HEK293 (cell line): ENCODE measurements at regions not wholly inside any gene's neighbourhood (a gene's known extent, or its start where the extent isn't known, plus 50 kb on each side); places are given as distances from the start of the nearest gene placed in this dataset.

Source experiments
- CTCF ChIA-PET: fragments of 350-600 bp; formaldehyde crosslinking; extraction: SDS; loops from one replicate; lab custom pipeline; 2021; ENCODE audit warnings: antibody characterized with exemption; lab: Yijun Ruan, JAX
- POLR2A ChIA-PET: fragments of 300-600 bp; formaldehyde crosslinking; extraction: SDS; loops from one replicate; lab custom pipeline; 2020; ENCODE audit warnings: antibody characterized with exemption, inconsistent platforms; lab: Yijun Ruan, JAX
- H3K27ac ChIP-seq: fragments of 200-500 bp; sonication (Bioruptor generic); 2 replicates; pipeline ENCODE4 v1.5.1; 2014; ENCODE audit warnings: low read depth, low read length, control low read depth, inconsistent platforms; ENCODE audit errors: extremely low read depth
- H3K36me3 ChIP-seq, 2 experiments: fragments of 200-500 bp in 1 of 2; sonication (Bioruptor generic) in 1 of 2; 1 replicate in 1 of 2; 2 replicates in 1 of 2; pipeline ENCODE4 v1.5.1; 2014 to 2017; ENCODE audit warnings: inconsistent platforms in 2 of 2, low read length in 2 of 2; ENCODE audit not compliant: control insufficient read depth in 2 of 2, insufficient read depth in 1 of 2
- H3K4me1 ChIP-seq: fragments of 200-500 bp; sonication (Bioruptor generic); 2 replicates; pipeline ENCODE4 v1.5.1; 2014; ENCODE audit warnings: mild to moderate bottlenecking, low read length, inconsistent platforms; ENCODE audit not compliant: control insufficient read depth, insufficient read depth
- H3K4me3 ChIP-seq: 2 replicates; pipeline ENCODE4 v1.5.1; 2011; ENCODE audit warnings: low read depth, mild to moderate bottlenecking, control low read depth, low read length, moderate library complexity
- H3K9me3 ChIP-seq: fragments of 200-500 bp; sonication (Bioruptor generic); 2 replicates; pipeline ENCODE4 v1.5.1; 2014; ENCODE audit warnings: low read depth, low read length, inconsistent platforms; ENCODE audit not compliant: control insufficient read depth, insufficient read depth
- ZEB2 ChIP-seq: fragments of 450-650 bp; formaldehyde crosslinking; IDR thresholded peaks from 2 replicates; pipeline ENCODE4 v1.5.1; 2016; ENCODE audit warnings: missing biosample characterization, missing genetic modification characterization
- ZNF121 ChIP-seq: fragments of 450-650 bp; formaldehyde crosslinking; IDR thresholded peaks from 2 replicates; pipeline ENCODE4 v1.5.1; 2016; ENCODE audit warnings: missing biosample characterization, missing genetic modification characterization
- ZNF157 ChIP-seq: fragments of 450-650 bp; formaldehyde crosslinking; IDR thresholded peaks from 2 replicates; pipeline ENCODE4 v1.5.1; 2016; ENCODE audit warnings: missing biosample characterization, missing genetic modification characterization
- ZNF169 ChIP-seq: fragments of 450-650 bp; formaldehyde crosslinking; IDR thresholded peaks from 2 replicates; pipeline ENCODE4 v1.5.1; 2016; ENCODE audit warnings: missing biosample characterization, missing genetic modification characterization
- ZNF48 ChIP-seq: fragments of 450-650 bp; formaldehyde crosslinking; IDR thresholded peaks from 2 replicates; pipeline ENCODE4 v1.5.1; 2016; ENCODE audit warnings: missing biosample characterization, missing genetic modification characterization
- ZNF521 ChIP-seq: fragments of 450-650 bp; formaldehyde crosslinking; IDR thresholded peaks from 2 replicates; pipeline ENCODE4 v1.5.1; 2017; ENCODE audit warnings: missing biosample characterization, mild to moderate bottlenecking, missing genetic modification characterization
- ZNF530 ChIP-seq: fragments of 450-650 bp; formaldehyde crosslinking; IDR thresholded peaks from 2 replicates; pipeline ENCODE4 v1.5.1; 2016; ENCODE audit warnings: low read depth, missing biosample characterization, missing genetic modification characterization
- ZNF555 ChIP-seq: fragments of 450-650 bp; formaldehyde crosslinking; conservative IDR thresholded peaks from 2 replicates; pipeline ENCODE4 v1.5.1; 2017; ENCODE audit warnings: missing biosample characterization, mild to moderate bottlenecking, missing genetic modification characterization, inconsistent platforms
- ZNF600 ChIP-seq: fragments of 450-650 bp; formaldehyde crosslinking; IDR thresholded peaks from 2 replicates; pipeline ENCODE4 v1.5.1; 2016; ENCODE audit warnings: missing biosample characterization, missing genetic modification characterization
- ZNF664 ChIP-seq: fragments of 450-650 bp; formaldehyde crosslinking; IDR thresholded peaks from 2 replicates; pipeline ENCODE4 v1.5.1; 2016; ENCODE audit warnings: missing biosample characterization, missing genetic modification characterization
- ZNF670 ChIP-seq: fragments of 450-650 bp; formaldehyde crosslinking; IDR thresholded peaks from 2 replicates; pipeline ENCODE4 v1.5.1; 2016; ENCODE audit warnings: missing biosample characterization, missing genetic modification characterization, low read depth
- ZNF701 ChIP-seq: fragments of 450-650 bp; formaldehyde crosslinking; IDR thresholded peaks from 2 replicates; pipeline ENCODE4 v1.5.1; 2016; ENCODE audit warnings: missing biosample characterization, missing genetic modification characterization
- ZNF830 ChIP-seq: fragments of 450-650 bp; IDR thresholded peaks from 2 replicates; pipeline ENCODE4 v1.5.0; 2018; ENCODE audit warnings: missing biosample characterization, missing genetic modification characterization, low read depth, mild to moderate bottlenecking, moderate library complexity
- ZSCAN30 ChIP-seq: fragments of 450-650 bp; IDR thresholded peaks from 2 replicates; pipeline ENCODE4 v1.5.1; 2018; ENCODE audit warnings: missing biosample characterization, mild to moderate bottlenecking, missing genetic modification characterization, moderate library complexity
- TF ChIP-seq, protein P1 (sequence below): fragments of 450-650 bp; formaldehyde crosslinking; IDR thresholded peaks from 2 replicates; pipeline ENCODE4 v1.5.1; 2016; ENCODE audit warnings: missing biosample characterization, missing genetic modification characterization
- TF ChIP-seq, protein P2 (sequence below): sonication (generic); formaldehyde crosslinking; IDR thresholded peaks from 2 replicates; pipeline ENCODE4 v1.8.1; 2022; ENCODE audit warnings: mild to moderate bottlenecking, moderate library complexity, missing genetic modification reagents
- TF ChIP-seq, protein P3 (sequence below): fragments of 450-650 bp; formaldehyde crosslinking; IDR thresholded peaks from 2 replicates; pipeline ENCODE4 v1.5.1; 2017; ENCODE audit warnings: missing biosample characterization, missing genetic modification characterization
- TF ChIP-seq, protein P4 (sequence below): fragments of 450-650 bp; formaldehyde crosslinking; IDR thresholded peaks from 2 replicates; pipeline ENCODE4 v1.5.1; 2016; ENCODE audit warnings: missing biosample characterization, missing genetic modification characterization, low read depth
- TF ChIP-seq, protein P5 (sequence below): fragments of 450-650 bp; formaldehyde crosslinking; IDR thresholded peaks from 2 replicates; pipeline ENCODE4; 2016; ENCODE audit warnings: missing biosample characterization, missing genetic modification characterization
- TF ChIP-seq, protein P6 (sequence below): fragments of 450-650 bp; formaldehyde crosslinking; IDR thresholded peaks from 2 replicates; pipeline ENCODE4 v1.5.1; 2016; ENCODE audit warnings: missing biosample characterization, missing genetic modification characterization
- TF ChIP-seq, protein P7 (sequence below): fragments of 450-650 bp; formaldehyde crosslinking; IDR thresholded peaks from 2 replicates; pipeline ENCODE4 v1.5.1; 2016; ENCODE audit warnings: missing biosample characterization, missing genetic modification characterization, borderline replicate concordance

DNA sequence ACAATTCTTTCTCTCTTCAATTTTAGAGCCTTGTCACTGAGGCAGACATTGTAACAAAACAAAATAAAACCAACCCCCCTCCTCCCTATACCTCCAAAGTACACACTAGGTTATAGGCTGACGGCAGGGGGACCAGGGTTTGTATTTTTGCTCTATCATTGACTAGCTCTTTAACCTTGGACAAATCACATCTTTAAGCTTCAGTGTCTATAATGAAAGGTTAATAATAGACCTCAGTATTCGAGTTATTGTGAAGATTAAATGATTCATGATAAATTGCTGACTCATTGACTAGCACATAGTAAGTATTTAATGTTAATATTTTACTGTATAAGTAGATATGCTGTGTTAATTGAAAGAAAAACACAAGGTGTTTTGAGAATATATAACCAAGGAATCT lies 1267.6 kb upstream of the ADGRL2 start (continued):
- TF ChIP-seq, protein P1, sequence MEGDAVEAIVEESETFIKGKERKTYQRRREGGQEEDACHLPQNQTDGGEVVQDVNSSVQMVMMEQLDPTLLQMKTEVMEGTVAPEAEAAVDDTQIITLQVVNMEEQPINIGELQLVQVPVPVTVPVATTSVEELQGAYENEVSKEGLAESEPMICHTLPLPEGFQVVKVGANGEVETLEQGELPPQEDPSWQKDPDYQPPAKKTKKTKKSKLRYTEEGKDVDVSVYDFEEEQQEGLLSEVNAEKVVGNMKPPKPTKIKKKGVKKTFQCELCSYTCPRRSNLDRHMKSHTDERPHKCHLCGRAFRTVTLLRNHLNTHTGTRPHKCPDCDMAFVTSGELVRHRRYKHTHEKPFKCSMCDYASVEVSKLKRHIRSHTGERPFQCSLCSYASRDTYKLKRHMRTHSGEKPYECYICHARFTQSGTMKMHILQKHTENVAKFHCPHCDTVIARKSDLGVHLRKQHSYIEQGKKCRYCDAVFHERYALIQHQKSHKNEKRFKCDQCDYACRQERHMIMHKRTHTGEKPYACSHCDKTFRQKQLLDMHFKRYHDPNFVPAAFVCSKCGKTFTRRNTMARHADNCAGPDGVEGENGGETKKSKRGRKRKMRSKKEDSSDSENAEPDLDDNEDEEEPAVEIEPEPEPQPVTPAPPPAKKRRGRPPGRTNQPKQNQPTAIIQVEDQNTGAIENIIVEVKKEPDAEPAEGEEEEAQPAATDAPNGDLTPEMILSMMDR = no peak
- TF ChIP-seq ZNF555 (tag by site-specific recombination) = no peak
- TF ChIP-seq, protein P2, sequence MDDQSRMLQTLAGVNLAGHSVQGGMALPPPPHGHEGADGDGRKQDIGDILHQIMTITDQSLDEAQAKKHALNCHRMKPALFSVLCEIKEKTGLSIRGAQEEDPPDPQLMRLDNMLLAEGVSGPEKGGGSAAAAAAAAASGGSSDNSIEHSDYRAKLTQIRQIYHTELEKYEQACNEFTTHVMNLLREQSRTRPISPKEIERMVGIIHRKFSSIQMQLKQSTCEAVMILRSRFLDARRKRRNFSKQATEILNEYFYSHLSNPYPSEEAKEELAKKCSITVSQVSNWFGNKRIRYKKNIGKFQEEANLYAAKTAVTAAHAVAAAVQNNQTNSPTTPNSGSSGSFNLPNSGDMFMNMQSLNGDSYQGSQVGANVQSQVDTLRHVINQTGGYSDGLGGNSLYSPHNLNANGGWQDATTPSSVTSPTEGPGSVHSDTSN (CRISPR knock-in tag) = no peak
- TF ChIP-seq ZNF600 = no peak
- no peak for TF ChIP-seq ZNF169 (tag by site-specific recombination)
- TF ChIP-seq ZNF121 (tag by site-specific recombination) = no peak
- TF ChIP-seq ZNF664 (tag by site-specific recombination) = no peak
- TF ChIP-seq ZNF701 (tag by site-specific recombination) = no peak
- TF ChIP-seq, protein P3, sequence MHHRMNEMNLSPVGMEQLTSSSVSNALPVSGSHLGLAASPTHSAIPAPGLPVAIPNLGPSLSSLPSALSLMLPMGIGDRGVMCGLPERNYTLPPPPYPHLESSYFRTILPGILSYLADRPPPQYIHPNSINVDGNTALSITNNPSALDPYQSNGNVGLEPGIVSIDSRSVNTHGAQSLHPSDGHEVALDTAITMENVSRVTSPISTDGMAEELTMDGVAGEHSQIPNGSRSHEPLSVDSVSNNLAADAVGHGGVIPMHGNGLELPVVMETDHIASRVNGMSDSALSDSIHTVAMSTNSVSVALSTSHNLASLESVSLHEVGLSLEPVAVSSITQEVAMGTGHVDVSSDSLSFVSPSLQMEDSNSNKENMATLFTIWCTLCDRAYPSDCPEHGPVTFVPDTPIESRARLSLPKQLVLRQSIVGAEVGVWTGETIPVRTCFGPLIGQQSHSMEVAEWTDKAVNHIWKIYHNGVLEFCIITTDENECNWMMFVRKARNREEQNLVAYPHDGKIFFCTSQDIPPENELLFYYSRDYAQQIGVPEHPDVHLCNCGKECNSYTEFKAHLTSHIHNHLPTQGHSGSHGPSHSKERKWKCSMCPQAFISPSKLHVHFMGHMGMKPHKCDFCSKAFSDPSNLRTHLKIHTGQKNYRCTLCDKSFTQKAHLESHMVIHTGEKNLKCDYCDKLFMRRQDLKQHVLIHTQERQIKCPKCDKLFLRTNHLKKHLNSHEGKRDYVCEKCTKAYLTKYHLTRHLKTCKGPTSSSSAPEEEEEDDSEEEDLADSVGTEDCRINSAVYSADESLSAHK (tag by site-specific recombination) = no peak
- TF ChIP-seq ZNF48 (tag by site-specific recombination) = no peak
- no peak for TF ChIP-seq ZSCAN30 (tag by site-specific recombination)
- TF ChIP-seq, protein P4, sequence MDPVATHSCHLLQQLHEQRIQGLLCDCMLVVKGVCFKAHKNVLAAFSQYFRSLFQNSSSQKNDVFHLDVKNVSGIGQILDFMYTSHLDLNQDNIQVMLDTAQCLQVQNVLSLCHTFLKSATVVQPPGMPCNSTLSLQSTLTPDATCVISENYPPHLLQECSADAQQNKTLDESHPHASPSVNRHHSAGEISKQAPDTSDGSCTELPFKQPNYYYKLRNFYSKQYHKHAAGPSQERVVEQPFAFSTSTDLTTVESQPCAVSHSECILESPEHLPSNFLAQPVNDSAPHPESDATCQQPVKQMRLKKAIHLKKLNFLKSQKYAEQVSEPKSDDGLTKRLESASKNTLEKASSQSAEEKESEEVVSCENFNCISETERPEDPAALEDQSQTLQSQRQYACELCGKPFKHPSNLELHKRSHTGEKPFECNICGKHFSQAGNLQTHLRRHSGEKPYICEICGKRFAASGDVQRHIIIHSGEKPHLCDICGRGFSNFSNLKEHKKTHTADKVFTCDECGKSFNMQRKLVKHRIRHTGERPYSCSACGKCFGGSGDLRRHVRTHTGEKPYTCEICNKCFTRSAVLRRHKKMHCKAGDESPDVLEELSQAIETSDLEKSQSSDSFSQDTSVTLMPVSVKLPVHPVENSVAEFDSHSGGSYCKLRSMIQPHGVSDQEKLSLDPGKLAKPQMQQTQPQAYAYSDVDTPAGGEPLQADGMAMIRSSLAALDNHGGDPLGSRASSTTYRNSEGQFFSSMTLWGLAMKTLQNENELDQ = no peak
- TF ChIP-seq ZNF670 (tag by site-specific recombination) = no peak

DNA sequence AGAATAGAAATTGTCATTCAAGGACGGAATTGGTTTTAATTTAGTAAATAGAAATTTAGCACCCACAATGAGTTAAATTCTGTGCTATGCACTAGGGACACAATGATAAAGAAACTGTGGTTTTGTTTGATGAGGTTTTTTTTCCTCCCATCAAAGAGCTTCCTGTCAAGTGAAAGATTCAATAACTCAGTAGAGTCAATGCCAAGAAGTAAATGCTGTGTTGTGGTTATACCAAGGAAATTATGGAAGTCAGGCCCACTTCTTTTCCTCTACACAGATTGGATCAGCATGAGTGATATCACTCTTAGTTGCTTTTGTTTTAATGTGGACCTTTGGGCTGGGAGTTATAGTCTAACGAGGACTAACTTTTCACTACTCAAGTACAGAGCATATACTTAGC lies 1269.6 kb upstream of the ADGRL2 start:
- Histone ChIP-seq H3K4me3 (no peak overlapping the region), H3K4me1 (peaks cover 3% of the 10 kb centered on the region; the same call in 1 of the 2 replicates), H3K27ac (no peak overlapping the region), H3K36me3 (no peaks in the 10 kb centered on the region), H3K9me3 (no peaks in the 10 kb centered on the region)
- ChIA-PET CTCF (interaction anchor here (0.6 kb wide), 2 partner anchors 12 to 720 kb away, joined by 3 to 4 read pairs; no protein-coding TSS in a partner anchor), POLR2A (no interaction called here)
- TF ChIP-seq, protein P5, sequence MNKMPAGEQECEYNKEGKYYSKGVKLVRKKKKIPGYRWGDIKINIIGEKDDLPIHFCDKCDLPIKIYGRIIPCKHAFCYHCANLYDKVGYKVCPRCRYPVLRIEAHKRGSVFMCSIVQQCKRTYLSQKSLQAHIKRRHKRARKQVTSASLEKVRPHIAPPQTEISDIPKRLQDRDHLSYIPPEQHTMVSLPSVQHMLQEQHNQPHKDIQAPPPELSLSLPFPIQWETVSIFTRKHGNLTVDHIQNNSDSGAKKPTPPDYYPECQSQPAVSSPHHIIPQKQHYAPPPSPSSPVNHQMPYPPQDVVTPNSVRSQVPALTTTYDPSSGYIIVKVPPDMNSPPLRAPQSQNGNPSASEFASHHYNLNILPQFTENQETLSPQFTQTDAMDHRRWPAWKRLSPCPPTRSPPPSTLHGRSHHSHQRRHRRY (tag by site-specific recombination) = no peak
- TF ChIP-seq, protein P6, sequence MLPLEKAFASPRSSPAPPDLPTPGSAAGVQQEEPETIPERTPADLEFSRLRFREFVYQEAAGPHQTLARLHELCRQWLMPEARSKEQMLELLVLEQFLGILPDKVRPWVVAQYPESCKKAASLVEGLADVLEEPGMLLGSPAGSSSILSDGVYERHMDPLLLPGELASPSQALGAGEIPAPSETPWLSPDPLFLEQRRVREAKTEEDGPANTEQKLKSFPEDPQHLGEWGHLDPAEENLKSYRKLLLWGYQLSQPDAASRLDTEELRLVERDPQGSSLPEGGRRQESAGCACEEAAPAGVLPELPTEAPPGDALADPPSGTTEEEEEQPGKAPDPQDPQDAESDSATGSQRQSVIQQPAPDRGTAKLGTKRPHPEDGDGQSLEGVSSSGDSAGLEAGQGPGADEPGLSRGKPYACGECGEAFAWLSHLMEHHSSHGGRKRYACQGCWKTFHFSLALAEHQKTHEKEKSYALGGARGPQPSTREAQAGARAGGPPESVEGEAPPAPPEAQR (tag by site-specific recombination) = no peak
- TF ChIP-seq ZNF530 (tag by site-specific recombination) = no peak
- TF ChIP-seq ZEB2 (tag by site-specific recombination) = no peak
- no peak for TF ChIP-seq ZNF521 (tag by site-specific recombination)
- no peak for TF ChIP-seq ZNF830 (tag by site-specific recombination)
- TF ChIP-seq, protein P7, sequence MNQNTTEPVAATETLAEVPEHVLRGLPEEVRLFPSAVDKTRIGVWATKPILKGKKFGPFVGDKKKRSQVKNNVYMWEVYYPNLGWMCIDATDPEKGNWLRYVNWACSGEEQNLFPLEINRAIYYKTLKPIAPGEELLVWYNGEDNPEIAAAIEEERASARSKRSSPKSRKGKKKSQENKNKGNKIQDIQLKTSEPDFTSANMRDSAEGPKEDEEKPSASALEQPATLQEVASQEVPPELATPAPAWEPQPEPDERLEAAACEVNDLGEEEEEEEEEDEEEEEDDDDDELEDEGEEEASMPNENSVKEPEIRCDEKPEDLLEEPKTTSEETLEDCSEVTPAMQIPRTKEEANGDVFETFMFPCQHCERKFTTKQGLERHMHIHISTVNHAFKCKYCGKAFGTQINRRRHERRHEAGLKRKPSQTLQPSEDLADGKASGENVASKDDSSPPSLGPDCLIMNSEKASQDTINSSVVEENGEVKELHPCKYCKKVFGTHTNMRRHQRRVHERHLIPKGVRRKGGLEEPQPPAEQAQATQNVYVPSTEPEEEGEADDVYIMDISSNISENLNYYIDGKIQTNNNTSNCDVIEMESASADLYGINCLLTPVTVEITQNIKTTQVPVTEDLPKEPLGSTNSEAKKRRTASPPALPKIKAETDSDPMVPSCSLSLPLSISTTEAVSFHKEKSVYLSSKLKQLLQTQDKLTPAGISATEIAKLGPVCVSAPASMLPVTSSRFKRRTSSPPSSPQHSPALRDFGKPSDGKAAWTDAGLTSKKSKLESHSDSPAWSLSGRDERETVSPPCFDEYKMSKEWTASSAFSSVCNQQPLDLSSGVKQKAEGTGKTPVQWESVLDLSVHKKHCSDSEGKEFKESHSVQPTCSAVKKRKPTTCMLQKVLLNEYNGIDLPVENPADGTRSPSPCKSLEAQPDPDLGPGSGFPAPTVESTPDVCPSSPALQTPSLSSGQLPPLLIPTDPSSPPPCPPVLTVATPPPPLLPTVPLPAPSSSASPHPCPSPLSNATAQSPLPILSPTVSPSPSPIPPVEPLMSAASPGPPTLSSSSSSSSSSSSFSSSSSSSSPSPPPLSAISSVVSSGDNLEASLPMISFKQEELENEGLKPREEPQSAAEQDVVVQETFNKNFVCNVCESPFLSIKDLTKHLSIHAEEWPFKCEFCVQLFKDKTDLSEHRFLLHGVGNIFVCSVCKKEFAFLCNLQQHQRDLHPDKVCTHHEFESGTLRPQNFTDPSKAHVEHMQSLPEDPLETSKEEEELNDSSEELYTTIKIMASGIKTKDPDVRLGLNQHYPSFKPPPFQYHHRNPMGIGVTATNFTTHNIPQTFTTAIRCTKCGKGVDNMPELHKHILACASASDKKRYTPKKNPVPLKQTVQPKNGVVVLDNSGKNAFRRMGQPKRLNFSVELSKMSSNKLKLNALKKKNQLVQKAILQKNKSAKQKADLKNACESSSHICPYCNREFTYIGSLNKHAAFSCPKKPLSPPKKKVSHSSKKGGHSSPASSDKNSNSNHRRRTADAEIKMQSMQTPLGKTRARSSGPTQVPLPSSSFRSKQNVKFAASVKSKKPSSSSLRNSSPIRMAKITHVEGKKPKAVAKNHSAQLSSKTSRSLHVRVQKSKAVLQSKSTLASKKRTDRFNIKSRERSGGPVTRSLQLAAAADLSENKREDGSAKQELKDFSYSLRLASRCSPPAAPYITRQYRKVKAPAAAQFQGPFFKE (tag by site-specific recombination) = no peak
- TF ChIP-seq ZNF157 (tag by site-specific recombination) = no peak
